ENCODE measurements at regions not wholly inside any gene's neighbourhood (a gene's known extent, or its start where the extent isn't known, plus 50 kb on each side); places are given as distances from the start of the nearest gene placed in this dataset.

DNA sequence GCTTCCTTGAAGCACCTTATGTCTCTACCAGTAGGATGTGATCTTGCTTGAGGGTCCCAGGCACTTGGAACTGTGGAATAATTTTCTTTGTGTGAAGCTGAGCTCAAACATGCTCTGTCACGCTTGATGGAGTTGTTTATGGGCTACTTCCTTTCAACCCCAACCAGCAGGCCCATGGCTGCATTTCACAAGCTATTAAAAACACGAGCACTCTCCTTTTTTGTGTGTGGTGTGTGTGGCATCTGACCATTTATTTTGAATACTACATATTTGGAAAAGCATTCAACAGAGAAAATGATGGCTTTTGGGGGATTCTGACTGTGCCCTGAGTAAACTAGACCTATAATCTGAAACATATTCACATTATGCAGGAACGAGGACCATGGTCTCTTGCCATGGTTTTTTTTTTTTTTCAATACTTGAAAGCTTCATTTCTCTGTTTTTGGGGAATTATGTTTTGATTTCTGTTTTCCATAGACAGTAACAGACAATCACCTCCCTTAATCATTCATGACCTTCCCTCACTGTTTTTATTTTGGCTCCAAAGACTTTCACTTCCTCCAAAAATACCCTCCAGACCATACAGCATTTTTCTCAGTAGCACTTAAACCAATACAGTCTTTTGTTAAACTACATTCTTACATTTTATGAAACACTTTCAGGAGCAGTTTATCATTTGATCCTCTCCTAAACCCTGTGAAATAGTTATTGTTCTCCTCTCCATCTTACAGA lies 233.6 kb upstream of the BMPER start:
- Histone ChIP-seq H3K9me3 (replicated peaks; ENCODE audit: insufficient read depth, low read length) (no peaks in the 10 kb centered on the region), H2AFZ (ENCODE audit: low read length) (no peak overlapping the region), H4K20me1 (ENCODE audit: insufficient read depth, low read length) (no peaks in the 10 kb centered on the region), H3K27ac (ENCODE audit: low read length) (no peak overlapping the region), H3K9me2 (replicated peaks; ENCODE audit: insufficient read depth, low read length) (no peaks in the 10 kb centered on the region), H3K36me3 (replicated peaks; ENCODE audit: insufficient read depth, low read length) (no peaks in the 10 kb centered on the region), H3K4me2 (ENCODE audit: low read depth, low read length) (no peak overlapping the region), H3K79me2 (ENCODE audit: low read length) (no peaks in the 10 kb centered on the region), H3K9ac (ENCODE audit: low read length) (no peak overlapping the region), H3F3A (ENCODE audit: insufficient read depth, low read length) (no peaks in the 10 kb centered on the region), H3K27me3 (replicated peaks; ENCODE audit: insufficient read depth, low read length) (no peaks in the 10 kb centered on the region), H3K4me3 (ENCODE audit: low read length) (no peak overlapping the region), H3K4me1 (ENCODE audit: low read length) (no peaks in the 10 kb centered on the region)
- TF ChIP-seq, protein P1, sequence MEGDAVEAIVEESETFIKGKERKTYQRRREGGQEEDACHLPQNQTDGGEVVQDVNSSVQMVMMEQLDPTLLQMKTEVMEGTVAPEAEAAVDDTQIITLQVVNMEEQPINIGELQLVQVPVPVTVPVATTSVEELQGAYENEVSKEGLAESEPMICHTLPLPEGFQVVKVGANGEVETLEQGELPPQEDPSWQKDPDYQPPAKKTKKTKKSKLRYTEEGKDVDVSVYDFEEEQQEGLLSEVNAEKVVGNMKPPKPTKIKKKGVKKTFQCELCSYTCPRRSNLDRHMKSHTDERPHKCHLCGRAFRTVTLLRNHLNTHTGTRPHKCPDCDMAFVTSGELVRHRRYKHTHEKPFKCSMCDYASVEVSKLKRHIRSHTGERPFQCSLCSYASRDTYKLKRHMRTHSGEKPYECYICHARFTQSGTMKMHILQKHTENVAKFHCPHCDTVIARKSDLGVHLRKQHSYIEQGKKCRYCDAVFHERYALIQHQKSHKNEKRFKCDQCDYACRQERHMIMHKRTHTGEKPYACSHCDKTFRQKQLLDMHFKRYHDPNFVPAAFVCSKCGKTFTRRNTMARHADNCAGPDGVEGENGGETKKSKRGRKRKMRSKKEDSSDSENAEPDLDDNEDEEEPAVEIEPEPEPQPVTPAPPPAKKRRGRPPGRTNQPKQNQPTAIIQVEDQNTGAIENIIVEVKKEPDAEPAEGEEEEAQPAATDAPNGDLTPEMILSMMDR (IDR thresholded peaks at IDR 0.05; ENCODE audit: low read length) = no peak
- no peak for TF ChIP-seq EZH2 (optimal IDR thresholded peaks at IDR 0.05; ENCODE audit: low read depth, low read length)
- no peak for TF ChIP-seq EZH2phosphoT487 (IDR thresholded peaks at IDR 0.05; ENCODE audit: low read length)
- DNase-seq = no peak

DNA sequence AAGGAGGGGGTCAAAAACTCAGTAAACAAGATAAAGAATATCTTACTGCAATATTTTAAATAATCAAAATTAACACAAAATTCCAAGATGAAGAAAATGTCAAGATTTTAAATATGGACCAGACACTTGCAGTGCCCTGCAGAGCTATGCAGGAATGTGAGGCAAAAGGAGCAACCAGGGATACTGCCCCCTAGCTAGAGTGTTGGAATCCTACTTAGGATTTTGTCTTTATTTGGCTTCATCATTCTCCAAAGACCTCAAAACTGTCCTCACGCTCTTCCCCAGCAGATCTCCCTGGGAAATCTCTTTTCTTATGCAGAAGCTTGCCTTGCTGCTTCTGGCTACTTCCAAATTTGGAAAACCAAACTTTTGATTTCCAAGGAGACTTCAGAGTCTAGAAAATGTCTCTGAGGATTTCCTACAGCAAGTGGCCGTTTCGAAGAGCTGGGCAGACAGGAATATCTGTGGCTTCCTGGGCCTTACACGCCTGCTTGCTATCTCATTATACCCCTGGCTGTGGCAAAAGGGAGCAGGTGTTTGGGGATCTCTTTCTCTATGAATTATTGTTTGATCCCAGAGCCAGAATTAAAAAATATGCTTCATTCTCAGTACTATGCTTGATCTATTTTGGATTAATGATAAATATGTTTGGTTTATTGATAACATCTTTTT lies 232.2 kb upstream of the BMPER start:
- H3K9me3 ChIP-seq (replicated peaks; ENCODE audit: insufficient read depth, low read length) = no peaks in the 10 kb centered on the region
- H3K9me2 ChIP-seq (replicated peaks; ENCODE audit: insufficient read depth, low read length) = no peaks in the 10 kb centered on the region
- no peaks in the 10 kb centered on the region for H4K20me1 ChIP-seq (ENCODE audit: insufficient read depth, low read length)
- no peaks in the 10 kb centered on the region for H3K36me3 ChIP-seq (replicated peaks; ENCODE audit: insufficient read depth, low read length)
- no peak overlapping the region for H3K9ac ChIP-seq (ENCODE audit: low read length)
- no peak overlapping the region for H3K4me3 ChIP-seq (ENCODE audit: low read length)
- no peak overlapping the region for H3K27ac ChIP-seq (ENCODE audit: low read length)
- H3K4me1 ChIP-seq (ENCODE audit: low read length) = no peaks in the 10 kb centered on the region
- no peaks in the 10 kb centered on the region for H3K79me2 ChIP-seq (ENCODE audit: low read length)
- no peaks in the 10 kb centered on the region for H3F3A ChIP-seq (ENCODE audit: insufficient read depth, low read length)
- H3K4me2 ChIP-seq (ENCODE audit: low read depth, low read length) = no peak overlapping the region
- no peaks in the 10 kb centered on the region for H3K27me3 ChIP-seq (replicated peaks; ENCODE audit: insufficient read depth, low read length)
- no peak for DNase-seq
- TF ChIP-seq EZH2phosphoT487 (IDR thresholded peaks at IDR 0.05; ENCODE audit: low read length) (no peak), EZH2 (optimal IDR thresholded peaks at IDR 0.05; ENCODE audit: low read depth, low read length) (no peak)
- TF ChIP-seq, protein P1 (IDR thresholded peaks at IDR 0.05; ENCODE audit: low read length) = no peak
- H2AFZ ChIP-seq (ENCODE audit: low read length) = no peak overlapping the region

DNA sequence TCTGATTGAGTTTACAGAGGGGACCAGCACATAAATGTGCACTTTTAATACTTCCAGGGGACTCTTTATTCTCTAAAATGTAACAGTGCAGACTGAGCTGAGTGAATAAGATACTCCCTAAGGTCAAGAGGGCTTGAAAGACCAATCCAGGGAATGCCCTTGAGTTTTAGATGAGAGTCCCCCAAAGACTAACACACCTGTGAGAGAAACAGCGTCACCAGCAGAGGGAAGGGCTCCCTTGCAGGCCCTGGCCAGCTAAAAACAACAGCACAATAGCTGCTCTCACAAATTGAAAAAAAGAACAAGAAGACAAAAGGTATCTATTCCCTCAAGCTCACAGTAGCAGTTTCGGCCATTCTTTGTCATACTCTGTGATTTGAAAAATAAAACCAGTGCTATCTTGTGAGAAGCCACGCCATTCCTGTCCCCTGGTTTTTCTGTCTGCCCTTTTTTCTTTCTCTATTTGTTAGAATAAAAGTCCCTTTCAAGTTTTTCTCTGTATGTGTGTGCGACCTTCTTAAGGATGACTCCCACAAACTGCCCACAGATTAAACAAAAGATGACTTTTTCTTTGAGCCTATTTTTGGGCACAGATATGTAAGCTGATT lies 230.4 kb upstream of the BMPER start:
- H3K79me2 ChIP-seq (ENCODE audit: low read length) = no peaks in the 10 kb centered on the region
- no peaks in the 10 kb centered on the region for H3K9me2 ChIP-seq (replicated peaks; ENCODE audit: insufficient read depth, low read length)
- H3K4me1 ChIP-seq (ENCODE audit: low read length) = no peaks in the 10 kb centered on the region
- H3K36me3 ChIP-seq (replicated peaks; ENCODE audit: insufficient read depth, low read length) = no peaks in the 10 kb centered on the region
- H2AFZ ChIP-seq (ENCODE audit: low read length) = no peak overlapping the region
- no peak overlapping the region for H3K9ac ChIP-seq (ENCODE audit: low read length)
- no peak overlapping the region for H3K27ac ChIP-seq (ENCODE audit: low read length)
- no peaks in the 10 kb centered on the region for H4K20me1 ChIP-seq (ENCODE audit: insufficient read depth, low read length)
- H3K4me3 ChIP-seq (ENCODE audit: low read length) = no peak overlapping the region
- no peaks in the 10 kb centered on the region for H3F3A ChIP-seq (ENCODE audit: insufficient read depth, low read length)
- DNase-seq = no peak
- no peaks in the 10 kb centered on the region for H3K9me3 ChIP-seq (replicated peaks; ENCODE audit: insufficient read depth, low read length)
- no peak for TF ChIP-seq EZH2phosphoT487 (IDR thresholded peaks at IDR 0.05; ENCODE audit: low read length)
- no peak for TF ChIP-seq EZH2 (optimal IDR thresholded peaks at IDR 0.05; ENCODE audit: low read depth, low read length)
- no peaks in the 10 kb centered on the region for H3K27me3 ChIP-seq (replicated peaks; ENCODE audit: insufficient read depth, low read length)
- H3K4me2 ChIP-seq (ENCODE audit: low read depth, low read length) = no peak overlapping the region

Measured in MM.1S (cell line).